ELR (cell line): ENCODE measurements at regions not wholly inside any gene's neighbourhood (a gene's known extent, or its start where the extent isn't known, plus 50 kb on each side); places are given as distances from the start of the nearest gene placed in this dataset.
"Not testable (repeated sequence)": the region's sequence is repeated elsewhere in the genome, so short reads cannot be mapped to it uniquely, and the experiment has no call there.

Experiments
- DNase-seq: peaks from one replicate; pipeline ENCODE4 v3.0.0-alpha.2; 2015; ENCODE audit warnings: low read depth

- DNase-seq, result peak; percentile 97
Measured at GRCh38 chr2:38146907-38147307, 71.0 kb upstream of the CYP1B1 start.

GRCh38 chr2:38146275-38146906 is 70.4 kb upstream of the CYP1B1 start:
- DNase-seq, result peak; percentile 88

GRCh38 chr2:38145236-38145635 is 69.3 kb upstream of the CYP1B1 start:
- DNase-seq, result peak; percentile 33

GRCh38 chr2:38142627-38143026 is 66.7 kb upstream of the CYP1B1 start:
- no peak for DNase-seq

GRCh38 chr2:38141501-38141900 is 65.5 kb upstream of the CYP1B1 start:
- no peak for DNase-seq

GRCh38 chr2:38138996-38139395 is 63.0 kb upstream of the CYP1B1 start:
- no peak for DNase-seq

- no peak for DNase-seq
Measured at GRCh38 chr2:38138419-38138818, 62.5 kb upstream of the CYP1B1 start.

- not testable (repeated sequence) for DNase-seq
Measured at GRCh38 chr2:38137958-38138357, 62.0 kb upstream of the CYP1B1 start.

- no peak for DNase-seq
Measured at GRCh38 chr2:38131676-38132075, 55.7 kb upstream of the CYP1B1 start.

- no peak for DNase-seq
Measured at GRCh38 chr2:38130876-38131275, 54.9 kb upstream of the CYP1B1 start.

GRCh38 chr2:38129987-38130386 is 54.0 kb upstream of the CYP1B1 start:
- DNase-seq, result peak; percentile 8

GRCh38 chr2:38129481-38129880 is 53.5 kb upstream of the CYP1B1 start:
- DNase-seq, result no peak

GRCh38 chr2:38128653-38129052 is 52.7 kb upstream of the CYP1B1 start:
- no peak for DNase-seq

- no peak for DNase-seq
Measured at GRCh38 chr2:38127277-38127676, 51.3 kb upstream of the CYP1B1 start.

- no peak for DNase-seq
Measured at GRCh38 chr2:38125842-38126241, 49.9 kb upstream of the CYP1B1 start.
